ENCODE measurements at regions not wholly inside any gene's neighbourhood (a gene's known extent, or its start where the extent isn't known, plus 50 kb on each side); places are given as distances from the start of the nearest gene placed in this dataset.

DNA sequence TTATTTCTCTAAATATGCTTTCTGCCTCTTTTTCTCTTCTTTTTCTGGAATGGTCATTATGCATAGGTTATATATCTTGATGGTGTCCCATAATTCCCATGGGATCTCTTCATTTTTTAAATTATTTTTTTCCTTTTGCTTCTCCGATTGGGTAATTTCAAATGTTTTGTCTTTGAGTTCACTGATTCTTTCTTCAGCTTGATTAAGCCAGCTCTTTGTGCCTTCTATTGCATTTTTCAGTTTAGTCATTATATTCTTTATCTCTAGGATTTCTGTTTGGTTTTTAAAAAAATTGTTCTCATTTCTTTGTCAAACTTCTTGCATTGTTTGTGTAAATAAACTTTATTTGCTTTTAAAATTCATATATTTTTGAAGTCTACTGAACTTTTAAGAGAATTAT is 251.1 kb downstream of the INSIG2 start:
- no peak for TF ChIP-seq CTCF (IDR thresholded peaks at IDR 0.05; ENCODE audit: low read depth, low read length)
- TF ChIP-seq, protein P1, sequence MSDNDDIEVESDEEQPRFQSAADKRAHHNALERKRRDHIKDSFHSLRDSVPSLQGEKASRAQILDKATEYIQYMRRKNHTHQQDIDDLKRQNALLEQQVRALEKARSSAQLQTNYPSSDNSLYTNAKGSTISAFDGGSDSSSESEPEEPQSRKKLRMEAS (IDR thresholded peaks at IDR 0.05; ENCODE audit: low read depth, low read length) = no peak
- TF ChIP-seq POLR2A (IDR thresholded peaks at IDR 0.05; ENCODE audit: extremely low read depth, insufficient read length) = no peak
